ENCODE measurements at regions not wholly inside any gene's neighbourhood (a gene's known extent, or its start where the extent isn't known, plus 50 kb on each side); places are given as distances from the start of the nearest gene placed in this dataset.

DNA sequence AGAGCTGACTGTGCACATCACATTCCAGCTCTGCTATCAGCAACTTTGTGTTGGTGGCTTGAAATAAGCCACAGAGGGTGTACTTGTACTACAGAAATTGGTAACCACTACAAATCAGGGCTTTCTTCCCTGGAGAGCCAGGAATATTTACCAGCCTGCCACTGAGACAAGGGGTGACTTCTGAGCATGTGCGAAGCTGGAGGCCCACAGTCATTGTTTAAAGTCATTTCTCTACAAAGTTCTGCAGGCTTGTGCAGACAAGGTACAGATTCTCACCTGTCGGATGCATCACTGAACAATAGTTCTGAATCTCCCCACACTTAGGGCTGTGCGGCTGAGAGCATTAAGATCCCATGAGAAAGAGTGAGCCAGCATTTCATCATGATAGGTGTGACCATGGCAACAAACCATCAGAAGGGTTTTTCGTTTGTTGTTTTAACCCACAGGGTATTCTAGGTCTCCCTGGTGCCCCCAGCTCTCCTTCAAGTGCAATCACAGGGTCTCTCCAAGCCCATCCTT is 292.8 kb downstream of the CDC5L start:
- no peak for TF ChIP-seq EZH2phosphoT487 (IDR thresholded peaks at IDR 0.05; ENCODE audit: insufficient read depth, low read depth)
- no peak for TF ChIP-seq EZH2 (IDR thresholded peaks at IDR 0.05; ENCODE audit: insufficient read depth, poor library complexity, severe bottlenecking)

All from GM23248 (cell line).